NOMO-1 treated with DMSO at 0.1 percent for 48 hours (cell line): ENCODE measurements at regions not wholly inside any gene's neighbourhood (a gene's known extent, or its start where the extent isn't known, plus 50 kb on each side); places are given as distances from the start of the nearest gene placed in this dataset.

Source experiments
- DNase-seq: peaks from one replicate; lab custom pipeline; 2025; ENCODE audit not compliant: unreplicated experiment; lab: John Stamatoyannopoulos, UW

- no peak for DNase-seq
Observed at GRCh38 chr6:155968921-155969320, 513.3 kb upstream of the NOX3 start.

GRCh38 chr6:155967322-155967721, 511.7 kb upstream of the NOX3 start:
- DNase-seq, result no peak

GRCh38 chr6:155964544-155964943, 508.9 kb upstream of the NOX3 start:
- DNase-seq, result no peak

GRCh38 chr6:155962276-155962675, 506.6 kb upstream of the NOX3 start:
- no peak for DNase-seq

- DNase-seq, result no peak
Observed at GRCh38 chr6:155959898-155960495, 504.4 kb upstream of the NOX3 start.

GRCh38 chr6:155958550-155958949, 502.9 kb upstream of the NOX3 start:
- no peak for DNase-seq

GRCh38 chr6:155955038-155955437, 499.4 kb upstream of the NOX3 start:
- DNase-seq, result no peak

- DNase-seq, result no peak
Observed at GRCh38 chr6:155954149-155954548, 498.5 kb upstream of the NOX3 start.

- no peak for DNase-seq
Observed at GRCh38 chr6:155949256-155949655, 493.6 kb upstream of the NOX3 start.

GRCh38 chr6:155946860-155947259, 491.2 kb upstream of the NOX3 start:
- DNase-seq, result no peak

- no peak for DNase-seq
Observed at GRCh38 chr6:155943635-155944034, 488.0 kb upstream of the NOX3 start.

- no peak for DNase-seq
Observed at GRCh38 chr6:155939253-155939652, 483.6 kb upstream of the NOX3 start.

GRCh38 chr6:155936551-155936950, 480.9 kb upstream of the NOX3 start:
- DNase-seq, result no peak

- DNase-seq, result no peak
Observed at GRCh38 chr6:155936127-155936526, 480.5 kb upstream of the NOX3 start.

- no peak for DNase-seq
Observed at GRCh38 chr6:155916846-155917624, 461.4 kb upstream of the NOX3 start.

GRCh38 chr6:155915651-155916050, 460.0 kb upstream of the NOX3 start:
- no peak for DNase-seq

- no peak for DNase-seq
Observed at GRCh38 chr6:155913816-155914215, 458.2 kb upstream of the NOX3 start.

GRCh38 chr6:155909710-155910109, 454.1 kb upstream of the NOX3 start:
- no peak for DNase-seq

GRCh38 chr6:155895641-155896040, 440.0 kb upstream of the NOX3 start:
- no peak for DNase-seq

- no peak for DNase-seq
Observed at GRCh38 chr6:155894758-155895157, 439.1 kb upstream of the NOX3 start.

- no peak for DNase-seq
Observed at GRCh38 chr6:155894262-155894661, 438.6 kb upstream of the NOX3 start.

GRCh38 chr6:155890409-155890808, 434.8 kb upstream of the NOX3 start:
- DNase-seq, result no peak

GRCh38 chr6:155889410-155889809, 433.8 kb upstream of the NOX3 start:
- no peak for DNase-seq
